GM23248 (cell line): ENCODE measurements at regions not wholly inside any gene's neighbourhood (a gene's known extent, or its start where the extent isn't known, plus 50 kb on each side); places are given as distances from the start of the nearest gene placed in this dataset.

Experiments used
- DNase-seq: peaks from one replicate; pipeline ENCODE4 v3.0.0-alpha.2; 2015
- H2AFZ ChIP-seq: fragments of 200-600 bp; sonication (generic); 2 replicates; pipeline ENCODE4 v1.6.1; 2016; ENCODE audit warnings: antibody characterized with exemption
- H3F3A ChIP-seq: fragments of 200-600 bp; sonication (generic); 2 replicates; pipeline ENCODE4 v1.6.1; 2016; ENCODE audit warnings: mild to moderate bottlenecking, antibody characterized with exemption, mixed run types; ENCODE audit not compliant: insufficient read depth
- H3K27ac ChIP-seq: fragments of 200-600 bp; sonication (generic); 2 replicates; pipeline ENCODE4 v1.5.1; 2016; ENCODE audit warnings: mild to moderate bottlenecking
- H3K27me3 ChIP-seq: fragments of 200-600 bp; sonication (generic); replicated peaks from 2 replicates; pipeline ENCODE4 v1.6.1; 2016; ENCODE audit warnings: mild to moderate bottlenecking; ENCODE audit not compliant: insufficient read depth
- H3K36me3 ChIP-seq: fragments of 200-600 bp; sonication (generic); 2 replicates; pipeline ENCODE4 v1.6.1; 2016; ENCODE audit warnings: low read depth, mild to moderate bottlenecking
- H3K4me1 ChIP-seq: fragments of 200-600 bp; sonication (generic); 2 replicates; pipeline ENCODE4 v1.6.1; 2016; ENCODE audit warnings: mild to moderate bottlenecking; ENCODE audit not compliant: insufficient read depth
- H3K4me2 ChIP-seq: fragments of 200-600 bp; sonication (generic); one replicate; pipeline ENCODE4 v1.6.1; 2016; ENCODE audit warnings: mild to moderate bottlenecking; ENCODE audit not compliant: unreplicated experiment
- H3K4me3 ChIP-seq: fragments of 200-600 bp; sonication (generic); 2 replicates; pipeline ENCODE4 v1.5.1; 2016; ENCODE audit warnings: mild to moderate bottlenecking
- H3K79me2 ChIP-seq: fragments of 200-600 bp; sonication (generic); 2 replicates; pipeline ENCODE4 v1.6.1; 2016; ENCODE audit warnings: mild to moderate bottlenecking; ENCODE audit not compliant: insufficient read depth
- H3K9ac ChIP-seq: fragments of 200-600 bp; sonication (generic); 2 replicates; pipeline ENCODE4 v1.6.1; 2016; ENCODE audit warnings: mild to moderate bottlenecking
- H3K9me2 ChIP-seq: fragments of 200-600 bp; sonication (generic); 2 replicates; pipeline ENCODE4 v1.6.1; 2016; ENCODE audit warnings: mixed run types, mild to moderate bottlenecking, moderate library complexity; ENCODE audit not compliant: insufficient read depth
- H3K9me3 ChIP-seq: fragments of 200-600 bp; sonication (generic); one replicate; pipeline ENCODE4 v1.6.1; 2017; ENCODE audit warnings: low read depth
- H4K20me1 ChIP-seq: fragments of 200-600 bp; sonication (generic); 2 replicates; pipeline ENCODE4 v1.6.0; 2016; ENCODE audit not compliant: insufficient read depth
- EZH2 ChIP-seq: fragments of 200-600 bp; sonication (generic); IDR thresholded peaks from 2 replicates; pipeline ENCODE4 v1.6.1; 2018; ENCODE audit warnings: antibody characterized with exemption, mild to moderate bottlenecking; ENCODE audit not compliant: insufficient read depth, poor library complexity, severe bottlenecking
- EZH2phosphoT487 ChIP-seq: fragments of 200-600 bp; sonication (generic); IDR thresholded peaks from 2 replicates; pipeline ENCODE4 v1.6.1; 2018; ENCODE audit warnings: antibody characterized with exemption, moderate library complexity, mild to moderate bottlenecking, low read depth; ENCODE audit not compliant: insufficient read depth
- WGBS, 2 experiments: methylation state at CpG; one replicate each; pipeline ENCODE4 v1.1.6; 2015 to 2017; ENCODE audit warnings: low lambda C conversion rate in 2 of 2, low coverage in 1 of 2; ENCODE audit errors: missing lambda C conversion rate in 2 of 2; 5-methylcytosine and 5-hydroxymethylcytosine counted together
- in situ Hi-C: fragments of 300-500 bp; cut with MboI; formaldehyde crosslinking; loops from 2 replicates; pipeline ENCODE4 v1.15.0; 2020

DNA sequence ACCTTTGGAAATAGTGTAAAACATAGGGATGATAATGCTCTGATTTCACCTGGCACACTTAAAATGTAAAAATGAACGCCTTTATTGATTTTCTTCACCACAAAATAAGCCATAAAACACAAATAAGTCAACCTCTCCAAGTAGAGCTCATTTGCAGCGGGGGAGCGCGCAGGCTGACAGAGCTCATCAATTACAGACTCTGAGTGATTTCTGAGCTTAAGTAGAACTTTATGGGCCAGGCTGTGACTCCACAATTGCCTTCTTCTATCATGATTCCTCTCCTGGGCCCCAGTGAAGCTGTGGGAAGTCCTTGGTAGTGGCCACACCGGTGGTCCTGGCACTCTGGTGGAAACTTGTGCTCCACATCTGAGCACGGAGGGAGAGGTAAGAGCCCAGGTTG is 789.0 kb upstream of the RAB6C start:
- TF ChIP-seq EZH2phosphoT487, result no peak
- no peak for TF ChIP-seq EZH2

DNA sequence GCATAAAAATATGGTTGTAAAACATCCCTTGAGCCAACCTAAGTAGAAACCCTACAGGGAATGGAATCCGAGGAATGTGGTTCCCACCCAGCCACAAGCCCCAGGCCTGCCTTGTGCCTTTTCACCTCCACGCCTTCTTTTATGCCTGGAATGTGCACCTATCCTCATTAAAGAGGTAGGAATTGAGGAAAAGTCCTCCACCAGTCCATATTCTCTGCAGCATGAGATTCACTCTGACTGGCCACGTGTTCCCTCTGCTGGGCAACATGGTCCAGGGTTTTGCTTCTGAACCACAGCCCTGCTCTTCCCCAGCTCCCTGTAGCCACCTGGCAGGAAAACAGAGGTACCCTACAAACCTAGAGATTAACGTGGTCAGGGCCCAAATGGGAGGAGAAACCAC is 787.9 kb upstream of the RAB6C start:
- H3K9ac ChIP-seq, result no peak overlapping the region
- no peaks in the 10 kb centered on the region for H3K9me3 ChIP-seq
- no peaks in the 10 kb centered on the region for H3K4me1 ChIP-seq
- no peaks in the 10 kb centered on the region for H4K20me1 ChIP-seq
- H3K79me2 ChIP-seq, result no peaks in the 10 kb centered on the region
- no peaks in the 10 kb centered on the region for H3K27me3 ChIP-seq
- H3K4me2 ChIP-seq, result no peak overlapping the region
- H3K27ac ChIP-seq, result no peak overlapping the region
- in situ Hi-C loops, result no loop called here
- H3F3A ChIP-seq, result no peaks in the 10 kb centered on the region
- TF ChIP-seq EZH2phosphoT487 (no peak), EZH2 (no peak)
- no peak for DNase-seq
- no peak overlapping the region for H2AFZ ChIP-seq
- 20% methylated on average over 4 of the region's 4 CpGs for WGBS, 2 experiments
- H3K36me3 ChIP-seq, result no peaks in the 10 kb centered on the region
- no peaks in the 10 kb centered on the region for H3K9me2 ChIP-seq
- H3K4me3 ChIP-seq, result no peak overlapping the region

More for the DNA sequence above, 789.0 kb upstream of the RAB6C start:
- no peaks in the 10 kb centered on the region for H3K36me3 ChIP-seq
- no peak overlapping the region for H3K4me2 ChIP-seq
- H3K27me3 ChIP-seq, result no peaks in the 10 kb centered on the region
- no peak overlapping the region for H3K4me3 ChIP-seq
- H3K79me2 ChIP-seq, result no peaks in the 10 kb centered on the region
- no peaks in the 10 kb centered on the region for H3F3A ChIP-seq
- no peak overlapping the region for H2AFZ ChIP-seq
- no peak overlapping the region for H3K9ac ChIP-seq
- no peaks in the 10 kb centered on the region for H3K9me3 ChIP-seq
- H3K4me1 ChIP-seq, result no peaks in the 10 kb centered on the region
- no peak overlapping the region for H3K27ac ChIP-seq
- no peaks in the 10 kb centered on the region for H4K20me1 ChIP-seq
- in situ Hi-C loops, result no loop called here
- no peaks in the 10 kb centered on the region for H3K9me2 ChIP-seq
- DNase-seq, result no peak
- 46 to 53% methylated on average over 6 of the region's 6 CpGs for WGBS, 2 experiments

DNA sequence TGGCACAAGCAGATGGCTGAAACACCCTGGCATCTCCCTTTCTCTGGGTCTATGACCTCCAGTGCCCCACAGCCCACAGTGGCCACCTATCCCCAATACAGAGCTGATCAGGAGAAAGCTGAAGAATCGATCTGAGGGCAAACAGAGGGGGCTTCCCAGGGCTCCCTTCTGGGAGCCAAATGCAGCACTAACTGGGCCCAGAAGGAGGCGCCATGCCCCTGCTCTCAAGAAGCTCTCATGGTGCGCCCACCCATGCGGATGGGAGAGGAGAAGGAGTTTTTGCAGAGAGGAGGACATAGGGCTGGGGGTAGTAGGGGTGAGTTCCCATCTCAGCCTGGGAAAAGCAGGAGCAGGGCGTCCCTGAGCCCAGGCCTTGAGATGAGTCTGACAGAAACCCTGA is 787.3 kb upstream of the RAB6C start:
- no peaks in the 10 kb centered on the region for H3K4me1 ChIP-seq
- TF ChIP-seq EZH2 (no peak), EZH2phosphoT487 (no peak)
- in situ Hi-C loops, result no loop called here
- no peaks in the 10 kb centered on the region for H3F3A ChIP-seq
- H3K36me3 ChIP-seq, result no peaks in the 10 kb centered on the region
- DNase-seq, result no peak
- H3K4me3 ChIP-seq, result no peak overlapping the region
- no peak overlapping the region for H2AFZ ChIP-seq
- H4K20me1 ChIP-seq, result no peaks in the 10 kb centered on the region
- H3K9me2 ChIP-seq, result no peaks in the 10 kb centered on the region
- H3K79me2 ChIP-seq, result no peaks in the 10 kb centered on the region
- no peak overlapping the region for H3K27ac ChIP-seq
- H3K27me3 ChIP-seq, result no peaks in the 10 kb centered on the region
- H3K4me2 ChIP-seq, result no peak overlapping the region
- H3K9me3 ChIP-seq, result no peaks in the 10 kb centered on the region
- 50 to 52% methylated on average over 5 of the region's 5 CpGs for WGBS, 2 experiments
- H3K9ac ChIP-seq, result no peak overlapping the region

DNA sequence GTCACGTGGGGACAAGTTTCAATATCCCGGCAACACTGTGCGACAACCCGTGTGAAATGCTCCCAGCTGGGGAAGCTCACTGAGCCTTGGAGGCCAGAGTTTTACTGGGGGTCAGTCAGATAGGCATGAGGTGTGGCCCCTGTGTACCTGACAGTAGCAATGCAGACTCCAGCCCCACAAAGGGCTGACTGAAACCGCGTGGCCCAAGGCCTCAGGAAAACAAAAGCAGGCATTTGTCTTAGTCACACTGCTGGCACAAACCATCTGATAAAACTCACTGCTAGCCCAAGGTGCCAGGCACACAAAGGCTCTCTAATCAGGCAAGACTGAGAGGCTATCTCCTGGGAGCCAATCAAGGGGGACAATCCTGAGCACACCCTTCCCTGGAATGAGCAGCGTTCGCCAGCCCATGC is 786.6 kb upstream of the RAB6C start:
- Histone ChIP-seq H4K20me1 (no peaks in the 10 kb centered on the region), H3K4me3 (no peak overlapping the region), H3K9me2 (no peaks in the 10 kb centered on the region), H3K4me1 (no peaks in the 10 kb centered on the region), H3K9ac (no peak overlapping the region), H3K27me3 (no peaks in the 10 kb centered on the region), H3F3A (no peaks in the 10 kb centered on the region), H3K36me3 (no peaks in the 10 kb centered on the region), H3K27ac (no peak overlapping the region), H3K79me2 (no peaks in the 10 kb centered on the region), H3K9me3 (no peaks in the 10 kb centered on the region), H3K4me2 (no peak overlapping the region), H2AFZ (no peak overlapping the region)
- WGBS, 2 experiments, result 63 to 65% methylated on average over 8 of the region's 8 CpGs
- in situ Hi-C loops, result no loop called here
- no peak for DNase-seq
- no peak for TF ChIP-seq EZH2
- no peak for TF ChIP-seq EZH2phosphoT487

DNA sequence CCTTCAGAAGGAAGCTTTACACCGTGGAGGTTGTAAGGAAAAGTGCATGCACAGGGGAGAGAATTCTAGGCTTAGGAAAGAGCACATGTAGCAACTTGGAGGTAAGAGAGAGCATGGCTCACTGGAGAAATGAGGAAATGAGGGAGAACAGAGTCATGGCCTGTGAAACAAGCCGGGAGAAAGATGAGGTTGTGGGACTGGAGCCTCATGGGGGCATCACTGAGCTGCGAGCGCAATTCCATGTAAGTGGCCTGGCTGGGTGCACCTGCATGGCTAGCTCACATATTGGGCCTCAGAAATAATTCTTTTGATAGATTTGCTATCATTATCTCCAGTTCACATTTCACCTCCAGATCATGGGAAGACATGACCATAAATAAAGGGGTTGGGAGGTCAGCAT is 785.5 kb upstream of the RAB6C start:
- Histone ChIP-seq H2AFZ (no peak overlapping the region), H3F3A (no peaks in the 10 kb centered on the region), H3K79me2 (no peaks in the 10 kb centered on the region), H3K9me2 (no peaks in the 10 kb centered on the region), H3K4me1 (no peaks in the 10 kb centered on the region), H3K27ac (no peak overlapping the region), H4K20me1 (no peaks in the 10 kb centered on the region), H3K27me3 (no peaks in the 10 kb centered on the region), H3K36me3 (no peaks in the 10 kb centered on the region), H3K4me2 (no peak overlapping the region), H3K4me3 (no peak overlapping the region), H3K9ac (no peak overlapping the region), H3K9me3 (no peaks in the 10 kb centered on the region)
- 23 to 24% methylated on average over 4 of the region's 4 CpGs for WGBS, 2 experiments
- in situ Hi-C loops, result no loop called here
- no peak for DNase-seq
- TF ChIP-seq EZH2 (no peak), EZH2phosphoT487 (no peak)
